PC-3 (cell line): ENCODE measurements at regions not wholly inside any gene's neighbourhood (a gene's known extent, or its start where the extent isn't known, plus 50 kb on each side); places are given as distances from the start of the nearest gene placed in this dataset.

Experiments
- EZH2 ChIP-seq: fragments of 300-600 bp; sonication (generic); IDR thresholded peaks from one replicate; pipeline ENCODE4 v1.6.1; 2017; ENCODE audit warnings: antibody characterized with exemption, mild to moderate bottlenecking, low read length; ENCODE audit not compliant: unreplicated experiment
- EZH2phosphoT487 ChIP-seq: fragments of 300-600 bp; sonication (generic); IDR thresholded peaks from 2 replicates; pipeline ENCODE4 v1.6.1; 2018; ENCODE audit warnings: mild to moderate bottlenecking, antibody characterized with exemption, low read length, borderline replicate concordance
- TF ChIP-seq, protein P1 (sequence below): fragments of 300-600 bp; sonication (generic); conservative IDR thresholded peaks from 2 replicates; pipeline ENCODE4 v1.5.1; 2017; ENCODE audit warnings: antibody characterized with exemption, low read depth, mild to moderate bottlenecking, low read length

DNA sequence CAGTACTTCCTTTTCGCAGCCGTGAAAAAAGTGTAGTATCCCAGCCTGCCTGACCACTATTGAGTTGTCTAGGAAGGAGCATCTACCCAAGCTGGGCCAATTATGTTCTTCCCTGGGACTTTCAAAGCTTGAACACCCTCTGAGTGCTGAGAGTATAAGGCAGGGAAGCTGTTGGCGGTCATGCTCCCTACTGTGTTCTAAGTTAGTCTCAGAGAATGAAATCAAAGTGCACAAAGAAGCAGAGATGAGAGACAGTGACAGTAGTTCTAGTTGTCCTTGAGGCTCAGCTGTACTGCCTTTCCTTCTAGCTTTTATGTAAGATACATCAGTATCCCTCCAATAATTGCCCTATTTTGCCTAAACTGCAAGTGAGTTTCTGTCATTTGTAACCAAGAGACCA, 427.1 kb upstream of the SEL1L start:
- TF ChIP-seq, protein P1, sequence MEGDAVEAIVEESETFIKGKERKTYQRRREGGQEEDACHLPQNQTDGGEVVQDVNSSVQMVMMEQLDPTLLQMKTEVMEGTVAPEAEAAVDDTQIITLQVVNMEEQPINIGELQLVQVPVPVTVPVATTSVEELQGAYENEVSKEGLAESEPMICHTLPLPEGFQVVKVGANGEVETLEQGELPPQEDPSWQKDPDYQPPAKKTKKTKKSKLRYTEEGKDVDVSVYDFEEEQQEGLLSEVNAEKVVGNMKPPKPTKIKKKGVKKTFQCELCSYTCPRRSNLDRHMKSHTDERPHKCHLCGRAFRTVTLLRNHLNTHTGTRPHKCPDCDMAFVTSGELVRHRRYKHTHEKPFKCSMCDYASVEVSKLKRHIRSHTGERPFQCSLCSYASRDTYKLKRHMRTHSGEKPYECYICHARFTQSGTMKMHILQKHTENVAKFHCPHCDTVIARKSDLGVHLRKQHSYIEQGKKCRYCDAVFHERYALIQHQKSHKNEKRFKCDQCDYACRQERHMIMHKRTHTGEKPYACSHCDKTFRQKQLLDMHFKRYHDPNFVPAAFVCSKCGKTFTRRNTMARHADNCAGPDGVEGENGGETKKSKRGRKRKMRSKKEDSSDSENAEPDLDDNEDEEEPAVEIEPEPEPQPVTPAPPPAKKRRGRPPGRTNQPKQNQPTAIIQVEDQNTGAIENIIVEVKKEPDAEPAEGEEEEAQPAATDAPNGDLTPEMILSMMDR = no peak
- TF ChIP-seq EZH2 = no peak
- TF ChIP-seq EZH2phosphoT487 = no peak
